IMR-90 (cell line): ENCODE measurements at regions not wholly inside any gene's neighbourhood (a gene's known extent, or its start where the extent isn't known, plus 50 kb on each side); places are given as distances from the start of the nearest gene placed in this dataset.

Experiments used
- ATAC-seq: fragments of 200-7000 bp; cut with Tn5 transposase; 2 replicates; pipeline ENCODE4 v1.9.1; 2020; ENCODE audit warnings: low read depth, mild to moderate bottlenecking, moderate library complexity
- BruUV-seq: library from RNA; stranded (reverse); fragments of 400-500 nt; replicated peaks from 2 replicates; lab custom pipeline; 2021; lab: Mats Ljungman, UMichigan
- CTCF ChIA-PET: fragments of 300-600 bp; formaldehyde crosslinking; extraction: SDS; loops from one replicate; lab custom pipeline; 2021; ENCODE audit warnings: antibody characterized with exemption; lab: Yijun Ruan, JAX
- POLR2A ChIA-PET: fragments of 300-600 bp; sonication (Branson Sonifier 250); formaldehyde crosslinking; loops from one replicate; lab custom pipeline; 2022; ENCODE audit warnings: antibody characterized with exemption; ENCODE audit not compliant: unreplicated experiment; lab: Charles Lee
- DNase-seq: peaks from one replicate; pipeline ENCODE4 v3.0.0; 2013
- H2AFZ ChIP-seq: replicated peaks from 2 replicates; pipeline ENCODE3; 2013; ENCODE audit warnings: low read length, mild to moderate bottlenecking; ENCODE audit not compliant: poor library complexity
- H2AK5ac ChIP-seq: 2 replicates; pipeline ENCODE4 v1.6.1; 2013; ENCODE audit warnings: low read depth, low read length, inconsistent platforms
- H2AK9ac ChIP-seq: replicated peaks from 2 replicates; pipeline ENCODE3; 2013; ENCODE audit warnings: mild to moderate bottlenecking, low read depth, low read length, moderate library complexity; ENCODE audit not compliant: poor library complexity
- H2BK120ac ChIP-seq: 2 replicates; pipeline ENCODE4 v1.6.1; 2013; ENCODE audit warnings: low read depth, low read length, inconsistent platforms
- H2BK15ac ChIP-seq: 3 replicates; pipeline ENCODE4 v1.6.1; 2013; ENCODE audit warnings: low read depth, low read length, inconsistent platforms
- H2BK20ac ChIP-seq: 2 replicates; pipeline ENCODE4 v1.6.1; 2013; ENCODE audit warnings: low read depth, mild to moderate bottlenecking, inconsistent platforms, low read length, moderate library complexity
- H2BK5ac ChIP-seq: 2 replicates; pipeline ENCODE4 v1.6.1; 2013; ENCODE audit warnings: mild to moderate bottlenecking, low read depth, low read length, inconsistent platforms; ENCODE audit not compliant: poor library complexity, severe bottlenecking
- H3K14ac ChIP-seq: replicated peaks from 2 replicates; pipeline ENCODE4 v1.6.1; 2013; ENCODE audit warnings: low read depth, low read length, inconsistent platforms
- H3K18ac ChIP-seq: 2 replicates; pipeline ENCODE4 v1.6.1; 2013; ENCODE audit warnings: low read depth, low read length, control low read depth
- H3K23ac ChIP-seq: 2 replicates; pipeline ENCODE4 v1.6.1; 2013; ENCODE audit warnings: low read depth, low read length, inconsistent platforms
- H3K27ac ChIP-seq: 2 replicates; pipeline ENCODE4 v1.5.1; 2013; ENCODE audit warnings: mild to moderate bottlenecking, control low read depth, low read length; ENCODE audit not compliant: insufficient read depth
- H3K27me3 ChIP-seq: 2 replicates; pipeline ENCODE4 v1.6.1; 2013; ENCODE audit warnings: low read length; ENCODE audit not compliant: control insufficient read depth, insufficient read depth
- H3K36me3 ChIP-seq: 2 replicates; pipeline ENCODE4 v1.6.1; 2013; ENCODE audit warnings: low read length, mixed read lengths; ENCODE audit not compliant: control insufficient read depth, insufficient read depth
- H3K4ac ChIP-seq: 2 replicates; pipeline ENCODE4 v1.6.1; 2013; ENCODE audit warnings: low read depth, low read length, inconsistent platforms
- H3K4me1 ChIP-seq: 2 replicates; pipeline ENCODE4 v1.6.1; 2013; ENCODE audit warnings: low read length, mixed read lengths; ENCODE audit not compliant: control insufficient read depth, insufficient read depth
- H3K4me2 ChIP-seq: 2 replicates; pipeline ENCODE4 v1.6.1; 2013; ENCODE audit warnings: low read depth, mild to moderate bottlenecking, control low read depth, low read length, moderate library complexity
- H3K4me3 ChIP-seq: 2 replicates; pipeline ENCODE4 v1.5.1; 2013; ENCODE audit warnings: low read depth, mild to moderate bottlenecking, control low read depth, low read length, moderate library complexity; ENCODE audit not compliant: insufficient read depth
- H3K56ac ChIP-seq: 2 replicates; pipeline ENCODE4 v1.6.1; 2013; ENCODE audit warnings: low read length, inconsistent platforms; ENCODE audit not compliant: insufficient read depth; ENCODE audit errors: extremely low read depth
- H3K79me1 ChIP-seq, 2 experiments: 2 replicates each; pipeline ENCODE4 v1.6.1; 2013; ENCODE audit warnings: low read length in 2 of 2, inconsistent platforms in 1 of 2, low read depth in 1 of 2
- H3K9ac ChIP-seq: 2 replicates; pipeline ENCODE4 v1.6.1; 2013; ENCODE audit warnings: low read depth, low read length, control low read depth
- H3K9me1 ChIP-seq: 2 replicates; pipeline ENCODE4 v1.6.1; 2013; ENCODE audit warnings: low read length, inconsistent platforms; ENCODE audit not compliant: insufficient read depth
- H3K9me3 ChIP-seq: 2 replicates; pipeline ENCODE4 v1.6.1; 2013; ENCODE audit warnings: low read length; ENCODE audit not compliant: control insufficient read depth, insufficient read depth
- H4K20me1 ChIP-seq: 2 replicates; pipeline ENCODE4 v1.6.1; 2013; ENCODE audit warnings: low read length, inconsistent platforms; ENCODE audit not compliant: insufficient read depth
- H4K5ac ChIP-seq: 2 replicates; pipeline ENCODE4 v1.6.1; 2013; ENCODE audit warnings: mild to moderate bottlenecking, low read depth, low read length, control low read depth
- H4K8ac ChIP-seq, 2 experiments: 2 replicates each; pipeline ENCODE4 v1.6.1; 2013; ENCODE audit warnings: low read depth in 2 of 2, low read length in 2 of 2, control low read depth in 1 of 2, inconsistent platforms in 1 of 2
- H4K91ac ChIP-seq: 2 replicates; pipeline ENCODE4 v1.6.1; 2013; ENCODE audit warnings: low read depth, low read length, inconsistent platforms; ENCODE audit not compliant: insufficient read depth
- BHLHE40 ChIP-seq: fragments of 150-350 bp; IDR thresholded peaks from 2 replicates; pipeline ENCODE4 v1.6.1; 2016; ENCODE audit warnings: mild to moderate bottlenecking, low read depth, low read length
- CEBPB ChIP-seq: IDR thresholded peaks from 2 replicates; pipeline ENCODE4 v1.6.1; 2012; ENCODE audit warnings: low read depth, low read length, improper control_type of control experiment
- CHD1 ChIP-seq: IDR thresholded peaks from 2 replicates; pipeline ENCODE4 v1.6.1; 2012; ENCODE audit warnings: low read depth, low read length, improper control_type of control experiment
- CTCF ChIP-seq: conservative IDR thresholded peaks from 2 replicates; pipeline ENCODE4 v1.5.1; 2012; ENCODE audit warnings: mild to moderate bottlenecking, low read depth, low read length, improper control_type of control experiment
- ELK1 ChIP-seq: fragments of 150-350 bp; IDR thresholded peaks from 2 replicates; pipeline ENCODE4 v1.6.1; 2016; ENCODE audit warnings: low read depth, mild to moderate bottlenecking, low read length, moderate library complexity, borderline replicate concordance
- FOS ChIP-seq: fragments of 150-350 bp; IDR thresholded peaks from 2 replicates; pipeline ENCODE4 v1.6.1; 2016; ENCODE audit warnings: low read depth, low read length
- MAFK ChIP-seq: IDR thresholded peaks from 2 replicates; pipeline ENCODE4 v1.6.1; 2012; ENCODE audit warnings: low read depth, low read length, improper control_type of control experiment
- MAZ ChIP-seq: IDR thresholded peaks from 2 replicates; pipeline ENCODE4 v1.6.1; 2012; ENCODE audit warnings: low read depth, mild to moderate bottlenecking, low read length, improper control_type of control experiment, moderate library complexity, borderline replicate concordance
- MXI1 ChIP-seq: IDR thresholded peaks from 2 replicates; pipeline ENCODE4 v1.6.1; 2012; ENCODE audit warnings: low read depth, mild to moderate bottlenecking, low read length, moderate library complexity, borderline replicate concordance
- NFE2L2 ChIP-seq: fragments of 150-350 bp; IDR thresholded peaks from 2 replicates; pipeline ENCODE4 v1.6.1; 2016; ENCODE audit warnings: low read depth, mild to moderate bottlenecking, low read length
- POLR2A ChIP-seq: IDR thresholded peaks from 2 replicates; pipeline ENCODE4 v1.6.1; 2012; ENCODE audit warnings: mild to moderate bottlenecking, low read depth, low read length
- RAD21 ChIP-seq: IDR thresholded peaks from 2 replicates; pipeline ENCODE4 v1.6.1; 2012; ENCODE audit warnings: low read length, improper control_type of control experiment
- RCOR1 ChIP-seq: IDR thresholded peaks from 2 replicates; pipeline ENCODE4 v1.6.1; 2012; ENCODE audit warnings: mild to moderate bottlenecking, low read length, improper control_type of control experiment; ENCODE audit not compliant: insufficient replicate concordance
- RFX5 ChIP-seq: IDR thresholded peaks from 2 replicates; pipeline ENCODE4 v1.8.0; 2012; ENCODE audit warnings: low read depth, mild to moderate bottlenecking, low read length, moderate library complexity
- SMC3 ChIP-seq: fragments of 150-350 bp; IDR thresholded peaks from 2 replicates; pipeline ENCODE4 v1.6.1; 2016; ENCODE audit warnings: low read depth, mild to moderate bottlenecking, antibody characterized with exemption, low read length, moderate library complexity
- USF2 ChIP-seq: fragments of 150-350 bp; IDR thresholded peaks from 2 replicates; pipeline ENCODE4 v1.6.1; 2017; ENCODE audit warnings: mild to moderate bottlenecking, antibody characterized with exemption, low read length, low read depth
- WGBS, 2 experiments: methylation state at CpG; one replicate each; pipeline versions ENCODE4 v1.1.5 to v1.1.7; 2013; ENCODE audit warnings: missing lambda C conversion rate in 2 of 2; ENCODE audit not compliant: insufficient read length in 1 of 2; ENCODE audit errors: extremely low coverage in 2 of 2; 5-methylcytosine and 5-hydroxymethylcytosine counted together
- dilution Hi-C: fragments of 300-500 bp; cut with HindIII; formaldehyde crosslinking; loops from one replicate; pipeline ENCODE4 v1.14.3; 2018; ENCODE audit warnings: low sequenced_read_pairs; ENCODE audit not compliant: unreplicated experiment
- in situ Hi-C: fragments of 300-500 bp; cut with MboI; formaldehyde crosslinking; loops from 3 replicates; pipeline ENCODE4 v1.14.3; 2019; ENCODE audit warnings: low sequenced_read_pairs, inconsistent platforms, mixed read lengths
- intact Hi-C: fragments of 100-400 bp; cut with micrococcal nuclease; formaldehyde crosslinking; loops from 2 replicates; pipeline ENCODE4 v1.10.0; 2022

GRCh38 chr5:101932599-101932998, 363.5 kb downstream of the SLCO4C1 start:
- DNase-seq: no peak
- Histone ChIP-seq H4K5ac (no peak overlapping the region), H4K91ac (no peak overlapping the region), H3K79me1 (no peaks in the 10 kb centered on the region), H4K8ac (no peak overlapping the region), H2BK20ac (no peak overlapping the region), H2BK5ac (no peak overlapping the region), H3K4me2 (no peak overlapping the region), H3K4ac (no peak overlapping the region), H3K9ac (no peak overlapping the region), H3K27me3 (no peaks in the 10 kb centered on the region), H3K9me3 (no peaks in the 10 kb centered on the region), H3K23ac (no peak overlapping the region), H3K4me3 (no peak overlapping the region), H2AK5ac (no peak overlapping the region), H3K14ac (no peak overlapping the region), H3K4me1 (no peaks in the 10 kb centered on the region), H3K9me1 (no peaks in the 10 kb centered on the region), H3K56ac (no peak overlapping the region), H2BK15ac (no peak overlapping the region), H3K27ac (no peak overlapping the region), H2AK9ac (no peak overlapping the region), H2AFZ (no peak overlapping the region), H2BK120ac (no peak overlapping the region), H3K18ac (no peak overlapping the region), H4K20me1 (no peaks in the 10 kb centered on the region), H3K36me3 (no peaks in the 10 kb centered on the region)
- ChIA-PET POLR2A (no interaction called here), CTCF (no interaction called here)
- in situ Hi-C loops: no loop called here
- no CpG with 5 or more reads among the region's 3 CpGs for WGBS, 2 experiments
- dilution Hi-C loops: no loop called here
- no TSS peak for BruUV-seq
- ATAC-seq: no peak
- intact Hi-C loops: no loop called here
- TF ChIP-seq CHD1: no peak
- no peak for TF ChIP-seq ELK1
- no peak for TF ChIP-seq BHLHE40
- TF ChIP-seq MAFK: no peak
- no peak for TF ChIP-seq FOS
- no peak for TF ChIP-seq RAD21
- TF ChIP-seq POLR2A: no peak
- TF ChIP-seq CTCF: no peak
- TF ChIP-seq NFE2L2: no peak
- no peak for TF ChIP-seq MAZ
- TF ChIP-seq CEBPB: no peak
- TF ChIP-seq MXI1: no peak
- no peak for TF ChIP-seq SMC3
- TF ChIP-seq RFX5: no peak
- no peak for TF ChIP-seq RCOR1
- no peak for TF ChIP-seq USF2
